ENCODE measurements at regions not wholly inside any gene's neighbourhood (a gene's known extent, or its start where the extent isn't known, plus 50 kb on each side); places are given as distances from the start of the nearest gene placed in this dataset.

- no peak for TF ChIP-seq CTCF (IDR thresholded peaks at IDR 0.05)
Measured at GRCh38 chr7:101725921-101726320, 91.5 kb upstream of the CUX1 start.

- no peak for TF ChIP-seq CTCF (IDR thresholded peaks at IDR 0.05)
Measured at GRCh38 chr7:101727184-101727583, 90.2 kb upstream of the CUX1 start.

GRCh38 chr7:101728128-101728527 is 89.3 kb upstream of the CUX1 start:
- TF ChIP-seq CTCF (IDR thresholded peaks at IDR 0.05), result no peak

- TF ChIP-seq CTCF (IDR thresholded peaks at IDR 0.05), result no peak
Measured at GRCh38 chr7:101729241-101729883, 88.1 kb upstream of the CUX1 start.

GRCh38 chr7:101731502-101732084 is 85.8 kb upstream of the CUX1 start:
- no peak for TF ChIP-seq CTCF (IDR thresholded peaks at IDR 0.05)

- TF ChIP-seq CTCF (IDR thresholded peaks at IDR 0.05), result no peak
Measured at GRCh38 chr7:101733713-101734475, 83.5 kb upstream of the CUX1 start.

GRCh38 chr7:101736084-101736483 is 81.3 kb upstream of the CUX1 start:
- no peak for TF ChIP-seq CTCF (IDR thresholded peaks at IDR 0.05)

Measured in LNCAP (cell line).